IMR-90 (cell line): ENCODE measurements at regions not wholly inside any gene's neighbourhood (a gene's known extent, or its start where the extent isn't known, plus 50 kb on each side); places are given as distances from the start of the nearest gene placed in this dataset.

Experiments
- ATAC-seq: fragments of 200-7000 bp; cut with Tn5 transposase; 2 replicates; pipeline ENCODE4 v1.9.1; 2020; ENCODE audit warnings: low read depth, mild to moderate bottlenecking, moderate library complexity
- BruUV-seq: library from RNA; stranded (reverse); fragments of 400-500 nt; replicated peaks from 2 replicates; lab custom pipeline; 2021; lab: Mats Ljungman, UMichigan
- CTCF ChIA-PET: fragments of 300-600 bp; formaldehyde crosslinking; extraction: SDS; loops from one replicate; lab custom pipeline; 2021; ENCODE audit warnings: antibody characterized with exemption; lab: Yijun Ruan, JAX
- POLR2A ChIA-PET: fragments of 300-600 bp; sonication (Branson Sonifier 250); formaldehyde crosslinking; loops from one replicate; lab custom pipeline; 2022; ENCODE audit warnings: antibody characterized with exemption; ENCODE audit not compliant: unreplicated experiment; lab: Charles Lee
- DNase-seq: peaks from one replicate; pipeline ENCODE4 v3.0.0; 2013
- H2AFZ ChIP-seq: replicated peaks from 2 replicates; pipeline ENCODE3; 2013; ENCODE audit warnings: low read length, mild to moderate bottlenecking; ENCODE audit not compliant: poor library complexity
- H2AK5ac ChIP-seq: 2 replicates; pipeline ENCODE4 v1.6.1; 2013; ENCODE audit warnings: low read depth, low read length, inconsistent platforms
- H2AK9ac ChIP-seq: replicated peaks from 2 replicates; pipeline ENCODE3; 2013; ENCODE audit warnings: mild to moderate bottlenecking, low read depth, low read length, moderate library complexity; ENCODE audit not compliant: poor library complexity
- H2BK120ac ChIP-seq: 2 replicates; pipeline ENCODE4 v1.6.1; 2013; ENCODE audit warnings: low read depth, low read length, inconsistent platforms
- H2BK15ac ChIP-seq: 3 replicates; pipeline ENCODE4 v1.6.1; 2013; ENCODE audit warnings: low read depth, low read length, inconsistent platforms
- H2BK20ac ChIP-seq: 2 replicates; pipeline ENCODE4 v1.6.1; 2013; ENCODE audit warnings: low read depth, mild to moderate bottlenecking, inconsistent platforms, low read length, moderate library complexity
- H2BK5ac ChIP-seq: 2 replicates; pipeline ENCODE4 v1.6.1; 2013; ENCODE audit warnings: mild to moderate bottlenecking, low read depth, low read length, inconsistent platforms; ENCODE audit not compliant: poor library complexity, severe bottlenecking
- H3K14ac ChIP-seq: replicated peaks from 2 replicates; pipeline ENCODE4 v1.6.1; 2013; ENCODE audit warnings: low read depth, low read length, inconsistent platforms
- H3K18ac ChIP-seq: 2 replicates; pipeline ENCODE4 v1.6.1; 2013; ENCODE audit warnings: low read depth, low read length, control low read depth
- H3K23ac ChIP-seq: 2 replicates; pipeline ENCODE4 v1.6.1; 2013; ENCODE audit warnings: low read depth, low read length, inconsistent platforms
- H3K27ac ChIP-seq: 2 replicates; pipeline ENCODE4 v1.5.1; 2013; ENCODE audit warnings: mild to moderate bottlenecking, control low read depth, low read length; ENCODE audit not compliant: insufficient read depth
- H3K27me3 ChIP-seq: 2 replicates; pipeline ENCODE4 v1.6.1; 2013; ENCODE audit warnings: low read length; ENCODE audit not compliant: control insufficient read depth, insufficient read depth
- H3K36me3 ChIP-seq: 2 replicates; pipeline ENCODE4 v1.6.1; 2013; ENCODE audit warnings: low read length, mixed read lengths; ENCODE audit not compliant: control insufficient read depth, insufficient read depth
- H3K4ac ChIP-seq: 2 replicates; pipeline ENCODE4 v1.6.1; 2013; ENCODE audit warnings: low read depth, low read length, inconsistent platforms
- H3K4me1 ChIP-seq: 2 replicates; pipeline ENCODE4 v1.6.1; 2013; ENCODE audit warnings: low read length, mixed read lengths; ENCODE audit not compliant: control insufficient read depth, insufficient read depth
- H3K4me2 ChIP-seq: 2 replicates; pipeline ENCODE4 v1.6.1; 2013; ENCODE audit warnings: low read depth, mild to moderate bottlenecking, control low read depth, low read length, moderate library complexity
- H3K4me3 ChIP-seq: 2 replicates; pipeline ENCODE4 v1.5.1; 2013; ENCODE audit warnings: low read depth, mild to moderate bottlenecking, control low read depth, low read length, moderate library complexity; ENCODE audit not compliant: insufficient read depth
- H3K56ac ChIP-seq: 2 replicates; pipeline ENCODE4 v1.6.1; 2013; ENCODE audit warnings: low read length, inconsistent platforms; ENCODE audit not compliant: insufficient read depth; ENCODE audit errors: extremely low read depth
- H3K79me1 ChIP-seq, 2 experiments: 2 replicates each; pipeline ENCODE4 v1.6.1; 2013; ENCODE audit warnings: low read length in 2 of 2, inconsistent platforms in 1 of 2, low read depth in 1 of 2
- H3K9ac ChIP-seq: 2 replicates; pipeline ENCODE4 v1.6.1; 2013; ENCODE audit warnings: low read depth, low read length, control low read depth
- H3K9me1 ChIP-seq: 2 replicates; pipeline ENCODE4 v1.6.1; 2013; ENCODE audit warnings: low read length, inconsistent platforms; ENCODE audit not compliant: insufficient read depth
- H3K9me3 ChIP-seq: 2 replicates; pipeline ENCODE4 v1.6.1; 2013; ENCODE audit warnings: low read length; ENCODE audit not compliant: control insufficient read depth, insufficient read depth
- H4K20me1 ChIP-seq: 2 replicates; pipeline ENCODE4 v1.6.1; 2013; ENCODE audit warnings: low read length, inconsistent platforms; ENCODE audit not compliant: insufficient read depth
- H4K5ac ChIP-seq: 2 replicates; pipeline ENCODE4 v1.6.1; 2013; ENCODE audit warnings: mild to moderate bottlenecking, low read depth, low read length, control low read depth
- H4K8ac ChIP-seq, 2 experiments: 2 replicates each; pipeline ENCODE4 v1.6.1; 2013; ENCODE audit warnings: low read depth in 2 of 2, low read length in 2 of 2, control low read depth in 1 of 2, inconsistent platforms in 1 of 2
- H4K91ac ChIP-seq: 2 replicates; pipeline ENCODE4 v1.6.1; 2013; ENCODE audit warnings: low read depth, low read length, inconsistent platforms; ENCODE audit not compliant: insufficient read depth
- BHLHE40 ChIP-seq: fragments of 150-350 bp; IDR thresholded peaks from 2 replicates; pipeline ENCODE4 v1.6.1; 2016; ENCODE audit warnings: mild to moderate bottlenecking, low read depth, low read length
- CEBPB ChIP-seq: IDR thresholded peaks from 2 replicates; pipeline ENCODE4 v1.6.1; 2012; ENCODE audit warnings: low read depth, low read length, improper control_type of control experiment
- MAFK ChIP-seq: IDR thresholded peaks from 2 replicates; pipeline ENCODE4 v1.6.1; 2012; ENCODE audit warnings: low read depth, low read length, improper control_type of control experiment
- MXI1 ChIP-seq: IDR thresholded peaks from 2 replicates; pipeline ENCODE4 v1.6.1; 2012; ENCODE audit warnings: low read depth, mild to moderate bottlenecking, low read length, moderate library complexity, borderline replicate concordance
- NFE2L2 ChIP-seq: fragments of 150-350 bp; IDR thresholded peaks from 2 replicates; pipeline ENCODE4 v1.6.1; 2016; ENCODE audit warnings: low read depth, mild to moderate bottlenecking, low read length
- POLR2A ChIP-seq: IDR thresholded peaks from 2 replicates; pipeline ENCODE4 v1.6.1; 2012; ENCODE audit warnings: mild to moderate bottlenecking, low read depth, low read length
- RAD21 ChIP-seq: IDR thresholded peaks from 2 replicates; pipeline ENCODE4 v1.6.1; 2012; ENCODE audit warnings: low read length, improper control_type of control experiment
- RCOR1 ChIP-seq: IDR thresholded peaks from 2 replicates; pipeline ENCODE4 v1.6.1; 2012; ENCODE audit warnings: mild to moderate bottlenecking, low read length, improper control_type of control experiment; ENCODE audit not compliant: insufficient replicate concordance
- SMC3 ChIP-seq: fragments of 150-350 bp; IDR thresholded peaks from 2 replicates; pipeline ENCODE4 v1.6.1; 2016; ENCODE audit warnings: low read depth, mild to moderate bottlenecking, antibody characterized with exemption, low read length, moderate library complexity
- WGBS, 2 experiments: methylation state at CpG; one replicate each; pipeline versions ENCODE4 v1.1.5 to v1.1.7; 2013; ENCODE audit warnings: missing lambda C conversion rate in 2 of 2; ENCODE audit not compliant: insufficient read length in 1 of 2; ENCODE audit errors: extremely low coverage in 2 of 2; 5-methylcytosine and 5-hydroxymethylcytosine counted together
- dilution Hi-C: fragments of 300-500 bp; cut with HindIII; formaldehyde crosslinking; loops from one replicate; pipeline ENCODE4 v1.14.3; 2018; ENCODE audit warnings: low sequenced_read_pairs; ENCODE audit not compliant: unreplicated experiment
- in situ Hi-C: fragments of 300-500 bp; cut with MboI; formaldehyde crosslinking; loops from 3 replicates; pipeline ENCODE4 v1.14.3; 2019; ENCODE audit warnings: low sequenced_read_pairs, inconsistent platforms, mixed read lengths
- intact Hi-C: fragments of 100-400 bp; cut with micrococcal nuclease; formaldehyde crosslinking; loops from 2 replicates; pipeline ENCODE4 v1.10.0; 2022
- TF ChIP-seq, protein P1 (sequence below): conservative IDR thresholded peaks from 2 replicates; pipeline ENCODE4 v1.5.1; 2012; ENCODE audit warnings: mild to moderate bottlenecking, low read depth, low read length, improper control_type of control experiment
- TF ChIP-seq, protein P2 (sequence below): fragments of 150-350 bp; IDR thresholded peaks from 2 replicates; pipeline ENCODE4 v1.6.1; 2017; ENCODE audit warnings: mild to moderate bottlenecking, antibody characterized with exemption, low read length, low read depth

DNA sequence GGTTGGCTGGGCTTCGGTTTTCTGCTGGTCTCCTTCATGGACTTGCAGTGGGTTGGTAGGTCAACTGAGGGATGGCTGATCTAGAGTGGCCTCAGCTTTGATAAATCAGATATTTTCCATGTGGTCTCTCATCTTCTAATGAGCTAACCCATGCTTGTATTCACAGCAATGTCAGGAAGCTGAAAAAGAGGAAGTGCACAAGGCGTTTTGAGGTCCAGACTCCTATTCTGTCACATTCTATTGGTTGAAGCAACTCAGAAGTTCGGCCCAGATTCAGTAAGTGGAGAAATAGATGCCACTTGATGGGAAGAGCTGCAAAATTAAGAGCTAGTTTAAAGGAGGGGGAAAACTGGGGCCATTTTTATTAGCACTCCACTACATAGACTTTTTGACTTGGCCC, 361.2 kb downstream of the DIPK2A start:
- Histone ChIP-seq H4K91ac (no peak overlapping the region), H3K4me2 (no peak overlapping the region), H3K4me1 (no peaks in the 10 kb centered on the region), H3K14ac (no peak overlapping the region), H4K5ac (no peak overlapping the region), H2BK5ac (no peak overlapping the region), H3K27me3 (no peaks in the 10 kb centered on the region), H2AK5ac (no peak overlapping the region), H3K4ac (no peak overlapping the region), H2AK9ac (no peak overlapping the region), H3K18ac (no peak overlapping the region), H3K9me1 (no peaks in the 10 kb centered on the region), H2BK15ac (no peak overlapping the region), H3K23ac (no peak overlapping the region), H3K4me3 (no peak overlapping the region), H3K56ac (no peak overlapping the region), H3K79me1 (no peaks in the 10 kb centered on the region), H2BK120ac (no peak overlapping the region), H3K9me3 (no peaks in the 10 kb centered on the region), H4K8ac (no peak overlapping the region), H3K36me3 (no peaks in the 10 kb centered on the region), H2BK20ac (no peak overlapping the region), H3K27ac (no peak overlapping the region), H4K20me1 (no peaks in the 10 kb centered on the region), H3K9ac (no peak overlapping the region), H2AFZ (no peak overlapping the region)
- ATAC-seq (no peak), DNase-seq (no peak)
- ChIA-PET CTCF (interaction anchor here (0.6 kb wide), 1 partner anchor 142 kb away, joined by 3 read pairs; no protein-coding TSS in a partner anchor), POLR2A (no interaction called here)
- TF ChIP-seq RAD21, result no peak
- TF ChIP-seq, protein P1, sequence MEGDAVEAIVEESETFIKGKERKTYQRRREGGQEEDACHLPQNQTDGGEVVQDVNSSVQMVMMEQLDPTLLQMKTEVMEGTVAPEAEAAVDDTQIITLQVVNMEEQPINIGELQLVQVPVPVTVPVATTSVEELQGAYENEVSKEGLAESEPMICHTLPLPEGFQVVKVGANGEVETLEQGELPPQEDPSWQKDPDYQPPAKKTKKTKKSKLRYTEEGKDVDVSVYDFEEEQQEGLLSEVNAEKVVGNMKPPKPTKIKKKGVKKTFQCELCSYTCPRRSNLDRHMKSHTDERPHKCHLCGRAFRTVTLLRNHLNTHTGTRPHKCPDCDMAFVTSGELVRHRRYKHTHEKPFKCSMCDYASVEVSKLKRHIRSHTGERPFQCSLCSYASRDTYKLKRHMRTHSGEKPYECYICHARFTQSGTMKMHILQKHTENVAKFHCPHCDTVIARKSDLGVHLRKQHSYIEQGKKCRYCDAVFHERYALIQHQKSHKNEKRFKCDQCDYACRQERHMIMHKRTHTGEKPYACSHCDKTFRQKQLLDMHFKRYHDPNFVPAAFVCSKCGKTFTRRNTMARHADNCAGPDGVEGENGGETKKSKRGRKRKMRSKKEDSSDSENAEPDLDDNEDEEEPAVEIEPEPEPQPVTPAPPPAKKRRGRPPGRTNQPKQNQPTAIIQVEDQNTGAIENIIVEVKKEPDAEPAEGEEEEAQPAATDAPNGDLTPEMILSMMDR, result no peak
- no peak for TF ChIP-seq SMC3
- TF ChIP-seq BHLHE40, result no peak
- TF ChIP-seq MXI1, result no peak
- TF ChIP-seq POLR2A, result no peak
- TF ChIP-seq, protein P2, sequence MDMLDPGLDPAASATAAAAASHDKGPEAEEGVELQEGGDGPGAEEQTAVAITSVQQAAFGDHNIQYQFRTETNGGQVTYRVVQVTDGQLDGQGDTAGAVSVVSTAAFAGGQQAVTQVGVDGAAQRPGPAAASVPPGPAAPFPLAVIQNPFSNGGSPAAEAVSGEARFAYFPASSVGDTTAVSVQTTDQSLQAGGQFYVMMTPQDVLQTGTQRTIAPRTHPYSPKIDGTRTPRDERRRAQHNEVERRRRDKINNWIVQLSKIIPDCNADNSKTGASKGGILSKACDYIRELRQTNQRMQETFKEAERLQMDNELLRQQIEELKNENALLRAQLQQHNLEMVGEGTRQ, result no peak
- TF ChIP-seq MAFK, result no peak
- TF ChIP-seq CEBPB, result no peak
- no peak for TF ChIP-seq NFE2L2
- no peak for TF ChIP-seq RCOR1
- WGBS, 2 experiments, result no CpG with 5 or more reads among the region's 3 CpGs
- intact Hi-C loops, result no loop called here
- in situ Hi-C loops, result no loop called here
- BruUV-seq, result no TSS peak
- dilution Hi-C loops, result no loop called here
